Neuronal stem cell (in vitro differentiated cells): ENCODE measurements at regions not wholly inside any gene's neighbourhood (a gene's known extent, or its start where the extent isn't known, plus 50 kb on each side); places are given as distances from the start of the nearest gene placed in this dataset.

ENCODE experiments used
- DNase-seq: peaks from one replicate; pipeline ENCODE4 v3.0.0-alpha.2; 2013; ENCODE audit warnings: low spot score
- H2AFZ ChIP-seq: one replicate; pipeline ENCODE4 v1.6.1; 2013; ENCODE audit warnings: mild to moderate bottlenecking, low read length, inconsistent platforms
- H2AK5ac ChIP-seq: 2 replicates; pipeline ENCODE4 v1.6.1; 2013; ENCODE audit warnings: low read depth, mild to moderate bottlenecking, inconsistent platforms, low read length, moderate library complexity, mixed read lengths
- H2BK120ac ChIP-seq: 2 replicates; pipeline ENCODE4 v1.6.1; 2013; ENCODE audit warnings: low read depth, mild to moderate bottlenecking, inconsistent platforms, low read length, moderate library complexity, mixed read lengths
- H2BK12ac ChIP-seq: one replicate; pipeline ENCODE4 v1.6.1; 2013; ENCODE audit warnings: low read length, inconsistent platforms
- H2BK15ac ChIP-seq: 2 replicates; pipeline ENCODE4 v1.6.1; 2013; ENCODE audit warnings: mild to moderate bottlenecking, low read length, inconsistent platforms, mixed read lengths
- H2BK5ac ChIP-seq: one replicate; pipeline ENCODE4 v1.6.1; 2013; ENCODE audit warnings: inconsistent platforms, mild to moderate bottlenecking, low read length, moderate library complexity
- H3K14ac ChIP-seq: one replicate; pipeline ENCODE4 v1.6.1; 2013; ENCODE audit warnings: low read length, inconsistent platforms
- H3K18ac ChIP-seq: 2 replicates; pipeline ENCODE4 v1.6.1; 2013; ENCODE audit warnings: low read length, inconsistent platforms
- H3K23ac ChIP-seq: 2 replicates; pipeline ENCODE4 v1.6.1; 2013; ENCODE audit warnings: low read depth, mild to moderate bottlenecking, mixed read lengths, low read length, inconsistent platforms; ENCODE audit not compliant: poor library complexity
- H3K27ac ChIP-seq: replicated peaks from 3 replicates; pipeline ENCODE4 v1.5.1; 2013; ENCODE audit warnings: low read length, inconsistent platforms
- H3K27me3 ChIP-seq, 3 experiments: 2 replicates each; pipeline ENCODE4 v1.6.1; 2013; ENCODE audit warnings: low read length in 3 of 3, mild to moderate bottlenecking in 2 of 3, inconsistent platforms in 1 of 3, low read depth in 1 of 3, mixed read lengths in 1 of 3, moderate library complexity in 1 of 3; ENCODE audit not compliant: control insufficient read depth in 3 of 3, insufficient read depth in 3 of 3
- H3K36me3 ChIP-seq, 2 donors: replicated peaks in 1 of 2; 2 replicates each; pipeline ENCODE4 v1.6.1; 2013; ENCODE audit warnings: low read length in 2 of 2; ENCODE audit not compliant: control insufficient read depth in 2 of 2, insufficient read depth in 2 of 2
- H3K4ac ChIP-seq: 2 replicates; pipeline ENCODE4 v1.6.1; 2013; ENCODE audit warnings: inconsistent platforms, mild to moderate bottlenecking, low read length, moderate library complexity
- H3K4me1 ChIP-seq, 2 donors: 1 replicate in 1 of 2; 2 replicates in 1 of 2; pipeline ENCODE4 v1.6.1; 2013; ENCODE audit warnings: low read length in 2 of 2, low read depth in 1 of 2; ENCODE audit not compliant: control insufficient read depth in 2 of 2, insufficient read depth in 1 of 2
- H3K4me2 ChIP-seq: one replicate; pipeline ENCODE4 v1.6.1; 2013; ENCODE audit warnings: mild to moderate bottlenecking, low read length, inconsistent platforms; ENCODE audit not compliant: insufficient read depth, poor library complexity, severe bottlenecking
- H3K4me3 ChIP-seq, 2 donors: 2 replicates each; pipeline ENCODE4 v1.5.1; 2013; ENCODE audit warnings: low read length in 2 of 2, mild to moderate bottlenecking in 2 of 2, inconsistent platforms in 1 of 2, moderate library complexity in 1 of 2
- H3K79me1 ChIP-seq: one replicate; pipeline ENCODE4 v1.6.1; 2013; ENCODE audit warnings: low read depth, mild to moderate bottlenecking, inconsistent platforms, low read length, moderate library complexity
- H3K9ac ChIP-seq: one replicate; pipeline ENCODE4 v1.6.1; 2013; ENCODE audit warnings: mild to moderate bottlenecking, low read depth, low read length, inconsistent platforms; ENCODE audit not compliant: poor library complexity
- H3K9me3 ChIP-seq, 2 donors: replicated peaks in 1 of 2; 2 replicates each; pipeline versions ENCODE3 to v1.6.1; 2013; ENCODE audit warnings: low read length in 2 of 2, mild to moderate bottlenecking in 2 of 2, inconsistent platforms in 1 of 2, low read depth in 1 of 2, mixed read lengths in 1 of 2, moderate library complexity in 1 of 2; ENCODE audit not compliant: control insufficient read depth in 2 of 2, insufficient read depth in 1 of 2
- H4K8ac ChIP-seq: one replicate; pipeline ENCODE4 v1.6.1; 2013; ENCODE audit warnings: low read depth, mild to moderate bottlenecking, inconsistent platforms, low read length, moderate library complexity
- H4K91ac ChIP-seq: one replicate; pipeline ENCODE4 v1.6.1; 2013; ENCODE audit warnings: low read length, low read depth, mild to moderate bottlenecking, inconsistent platforms; ENCODE audit not compliant: poor library complexity
- WGBS, 2 donors: extraction: QIAGEN DNeasy Blood & Tissue Kit; methylation state at CpG; one replicate each; pipeline ENCODE4 v1.1.7; 2013; ENCODE audit warnings: missing lambda C conversion rate in 2 of 2, mixed read lengths in 1 of 2; ENCODE audit not compliant: insufficient read length in 2 of 2, insufficient replicate concordance in 1 of 2; ENCODE audit errors: extremely low coverage in 2 of 2; 5-methylcytosine and 5-hydroxymethylcytosine counted together

- Histone ChIP-seq H3K4me1 (peaks cover 0 to 2% of the 10 kb centered on the region in 2 donors), H3K4me3 (no peak overlapping the region), H3K36me3 (no peaks in the 10 kb centered on the region), H3K9me3 (no peaks in the 10 kb centered on the region), H2BK15ac (no peak overlapping the region), H2BK120ac (no peak overlapping the region), H3K79me1 (no peaks in the 10 kb centered on the region), H3K4ac (no peak overlapping the region), H3K4me2 (no peak overlapping the region), H2AK5ac (no peak overlapping the region), H3K18ac (no peak overlapping the region), H2BK12ac (no peak overlapping the region), H3K14ac (no peak overlapping the region), H4K91ac (no peak overlapping the region), H2BK5ac (no peak overlapping the region), H4K8ac (no peak overlapping the region), H3K27me3 (no peaks in the 10 kb centered on the region), H2AFZ (no peak overlapping the region), H3K27ac (no peak overlapping the region), H3K9ac (no peak overlapping the region), H3K23ac (no peak overlapping the region)
- DNase-seq: no peak
- WGBS, 2 donors: no CpG with 5 or more reads among the region's 4 CpGs
These were observed 440.0 kb downstream of the TSHZ3 start for GRCh38 chr19:30909216-30909615.

- no peaks in the 10 kb centered on the region for H3K79me1 ChIP-seq
- no peaks in the 10 kb centered on the region for H3K27me3 ChIP-seq
- H3K4me3 ChIP-seq: no peak overlapping the region
- H3K14ac ChIP-seq: no peak overlapping the region
- no peak for DNase-seq
- H3K36me3 ChIP-seq: no peaks in the 10 kb centered on the region
- no peak overlapping the region for H4K91ac ChIP-seq
- H3K9ac ChIP-seq: no peak overlapping the region
- H2AK5ac ChIP-seq: no peak overlapping the region
- H2BK12ac ChIP-seq: no peak overlapping the region
- no CpG with 5 or more reads among the region's 4 CpGs for WGBS, 2 donors
- no peak overlapping the region for H2BK15ac ChIP-seq
- H3K4me1 ChIP-seq: peaks cover 0 to 2% of the 10 kb centered on the region in 2 donors
- H4K8ac ChIP-seq: no peak overlapping the region
- no peak overlapping the region for H3K4me2 ChIP-seq
- no peaks in the 10 kb centered on the region for H3K9me3 ChIP-seq
- no peak overlapping the region for H3K27ac ChIP-seq
- H3K23ac ChIP-seq: no peak overlapping the region
- H2AFZ ChIP-seq: no peak overlapping the region
- no peak overlapping the region for H3K4ac ChIP-seq
- no peak overlapping the region for H2BK120ac ChIP-seq
- no peak overlapping the region for H3K18ac ChIP-seq
- no peak overlapping the region for H2BK5ac ChIP-seq
These were observed 440.9 kb downstream of the TSHZ3 start for GRCh38 chr19:30908262-30908771.

- no peak overlapping the region for H3K23ac ChIP-seq
- peaks cover 0 to 2% of the 10 kb centered on the region in 2 donors for H3K4me1 ChIP-seq
- H3K4ac ChIP-seq: no peak overlapping the region
- H2BK15ac ChIP-seq: no peak overlapping the region
- no peaks in the 10 kb centered on the region for H3K79me1 ChIP-seq
- H3K9ac ChIP-seq: no peak overlapping the region
- no peaks in the 10 kb centered on the region for H3K36me3 ChIP-seq
- H3K14ac ChIP-seq: no peak overlapping the region
- H3K9me3 ChIP-seq: no peaks in the 10 kb centered on the region
- H2BK120ac ChIP-seq: no peak overlapping the region
- no peak overlapping the region for H4K8ac ChIP-seq
- H3K18ac ChIP-seq: no peak overlapping the region
- H4K91ac ChIP-seq: no peak overlapping the region
- no peak overlapping the region for H3K27ac ChIP-seq
- no peak overlapping the region for H2AK5ac ChIP-seq
- no peak overlapping the region for H2BK12ac ChIP-seq
- no peak overlapping the region for H2BK5ac ChIP-seq
- no peaks in the 10 kb centered on the region for H3K27me3 ChIP-seq
- DNase-seq: no peak
- H3K4me3 ChIP-seq: no peak overlapping the region
- no CpG with 5 or more reads among the region's 8 CpGs for WGBS, 2 donors
- H3K4me2 ChIP-seq: no peak overlapping the region
- no peak overlapping the region for H2AFZ ChIP-seq
These were observed 442.4 kb downstream of the TSHZ3 start for GRCh38 chr19:30906871-30907270.

GRCh38 chr19:30900051-30900450, 449.2 kb downstream of the TSHZ3 start:
- Histone ChIP-seq H2AK5ac (no peak overlapping the region), H2AFZ (no peak overlapping the region), H3K18ac (no peak overlapping the region), H3K4me3 (no peak overlapping the region), H3K27me3 (no peaks in the 10 kb centered on the region), H3K4ac (no peak overlapping the region), H3K36me3 (no peaks in the 10 kb centered on the region), H3K9ac (no peak overlapping the region), H2BK12ac (no peak overlapping the region), H3K27ac (no peak overlapping the region), H3K4me1 (peaks cover 0 to 3% of the 10 kb centered on the region in 2 donors), H2BK15ac (no peak overlapping the region), H3K79me1 (no peaks in the 10 kb centered on the region), H2BK120ac (no peak overlapping the region), H3K14ac (no peak overlapping the region), H4K8ac (no peak overlapping the region), H3K9me3 (no peaks in the 10 kb centered on the region), H3K4me2 (no peak overlapping the region), H3K23ac (no peak overlapping the region), H4K91ac (no peak overlapping the region), H2BK5ac (no peak overlapping the region)
- no peak for DNase-seq
- WGBS, 2 donors: no CpG with 5 or more reads among the region's 3 CpGs
